Neural cell (in vitro differentiated cells): ENCODE measurements at regions not wholly inside any gene's neighbourhood (a gene's known extent, or its start where the extent isn't known, plus 50 kb on each side); places are given as distances from the start of the nearest gene placed in this dataset.

Experiments
- EP300 ChIP-seq: fragments of 450-650 bp; conservative IDR thresholded peaks from 2 replicates; pipeline ENCODE4 v1.6.1; 2014; ENCODE audit warnings: antibody characterized with exemption, mild to moderate bottlenecking, moderate library complexity; ENCODE audit not compliant: poor library complexity, severe bottlenecking
- EZH2 ChIP-seq: fragments of 200-600, 300-800 bp; shearing (Covaris generic), sonication (generic); IDR thresholded peaks from 2 replicates; pipeline ENCODE4 v1.6.1; 2014; ENCODE audit warnings: antibody characterized with exemption, low read length, borderline replicate concordance, mild to moderate bottlenecking; ENCODE audit not compliant: insufficient read depth, poor library complexity, severe bottlenecking
- MXI1 ChIP-seq: fragments of 450-650 bp; conservative IDR thresholded peaks from 2 replicates; pipeline ENCODE4 v1.6.1; 2014; ENCODE audit warnings: antibody characterized with exemption, mild to moderate bottlenecking; ENCODE audit not compliant: poor library complexity, severe bottlenecking
- POLR2AphosphoS5 ChIP-seq: IDR thresholded peaks from 2 replicates; pipeline ENCODE4 v1.6.1; 2012
- SMC3 ChIP-seq: fragments of 450-650 bp; conservative IDR thresholded peaks from 2 replicates; pipeline ENCODE4 v1.6.1; 2014; ENCODE audit warnings: antibody characterized with exemption, mild to moderate bottlenecking, moderate library complexity; ENCODE audit not compliant: poor library complexity
- TAF1 ChIP-seq: IDR thresholded peaks from 2 replicates; pipeline ENCODE4 v1.6.1; 2012; ENCODE audit warnings: low read depth
- TF ChIP-seq, protein P1 (sequence below): fragments of 450-650 bp; IDR thresholded peaks from 2 replicates; pipeline ENCODE4 v1.5.1; 2014; ENCODE audit warnings: antibody characterized with exemption, mild to moderate bottlenecking, moderate library complexity; ENCODE audit not compliant: poor library complexity, severe bottlenecking

GRCh38 chr18:34606851-34607250 lies 103.2 kb upstream of the DTNA start:
- TF ChIP-seq, protein P1, sequence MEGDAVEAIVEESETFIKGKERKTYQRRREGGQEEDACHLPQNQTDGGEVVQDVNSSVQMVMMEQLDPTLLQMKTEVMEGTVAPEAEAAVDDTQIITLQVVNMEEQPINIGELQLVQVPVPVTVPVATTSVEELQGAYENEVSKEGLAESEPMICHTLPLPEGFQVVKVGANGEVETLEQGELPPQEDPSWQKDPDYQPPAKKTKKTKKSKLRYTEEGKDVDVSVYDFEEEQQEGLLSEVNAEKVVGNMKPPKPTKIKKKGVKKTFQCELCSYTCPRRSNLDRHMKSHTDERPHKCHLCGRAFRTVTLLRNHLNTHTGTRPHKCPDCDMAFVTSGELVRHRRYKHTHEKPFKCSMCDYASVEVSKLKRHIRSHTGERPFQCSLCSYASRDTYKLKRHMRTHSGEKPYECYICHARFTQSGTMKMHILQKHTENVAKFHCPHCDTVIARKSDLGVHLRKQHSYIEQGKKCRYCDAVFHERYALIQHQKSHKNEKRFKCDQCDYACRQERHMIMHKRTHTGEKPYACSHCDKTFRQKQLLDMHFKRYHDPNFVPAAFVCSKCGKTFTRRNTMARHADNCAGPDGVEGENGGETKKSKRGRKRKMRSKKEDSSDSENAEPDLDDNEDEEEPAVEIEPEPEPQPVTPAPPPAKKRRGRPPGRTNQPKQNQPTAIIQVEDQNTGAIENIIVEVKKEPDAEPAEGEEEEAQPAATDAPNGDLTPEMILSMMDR, result no peak
- TF ChIP-seq POLR2AphosphoS5 (no peak), MXI1 (no peak), EZH2 (no peak), TAF1 (no peak), SMC3 (no peak), EP300 (no peak)
